ENCODE measurements at regions not wholly inside any gene's neighbourhood (a gene's known extent, or its start where the extent isn't known, plus 50 kb on each side); places are given as distances from the start of the nearest gene placed in this dataset.
A peak's percentile ranks its signal among the peaks of the same experiment; 100 is the strongest.

GRCh38 chr12:76259106-76259505, 89.1 kb downstream of the BBS10 start:
- peak; percentile 39 for DNase-seq (ENCODE audit: low read depth)
- TF ChIP-seq CTCF (conservative IDR thresholded peaks at IDR 0.05; ENCODE audit: control insufficient read depth, insufficient read depth, low read depth, low read length) = no peak
- H3K4me3 ChIP-seq (ENCODE audit: control insufficient read depth, low read depth, low read length) = no peak overlapping the region

GRCh38 chr12:76256904-76257303, 91.3 kb downstream of the BBS10 start:
- no peak for DNase-seq (ENCODE audit: low read depth)
- H3K4me3 ChIP-seq (ENCODE audit: control insufficient read depth, low read depth, low read length) = no peak overlapping the region
- TF ChIP-seq CTCF (conservative IDR thresholded peaks at IDR 0.05; ENCODE audit: control insufficient read depth, insufficient read depth, low read depth, low read length) = no peak

GRCh38 chr12:76256321-76256720, 91.9 kb downstream of the BBS10 start:
- no peak for DNase-seq (ENCODE audit: low read depth)
- TF ChIP-seq CTCF (conservative IDR thresholded peaks at IDR 0.05; ENCODE audit: control insufficient read depth, insufficient read depth, low read depth, low read length) = no peak
- H3K4me3 ChIP-seq (ENCODE audit: control insufficient read depth, low read depth, low read length) = no peak overlapping the region

- TF ChIP-seq CTCF (conservative IDR thresholded peaks at IDR 0.05; ENCODE audit: control insufficient read depth, insufficient read depth, low read depth, low read length) = no peak
- DNase-seq (ENCODE audit: low read depth) = peak; percentile 61
- no peak overlapping the region for H3K4me3 ChIP-seq (ENCODE audit: control insufficient read depth, low read depth, low read length)
Measured at GRCh38 chr12:76255692-76256091, 92.5 kb downstream of the BBS10 start.

- no peak overlapping the region for H3K4me3 ChIP-seq (ENCODE audit: control insufficient read depth, low read depth, low read length)
- no peak for TF ChIP-seq CTCF (conservative IDR thresholded peaks at IDR 0.05; ENCODE audit: control insufficient read depth, insufficient read depth, low read depth, low read length)
- no peak for DNase-seq (ENCODE audit: low read depth)
Measured at GRCh38 chr12:76255281-76255680, 92.9 kb downstream of the BBS10 start.

GRCh38 chr12:76252031-76252430, 96.2 kb downstream of the BBS10 start:
- TF ChIP-seq CTCF (conservative IDR thresholded peaks at IDR 0.05; ENCODE audit: control insufficient read depth, insufficient read depth, low read depth, low read length) = no peak
- DNase-seq (ENCODE audit: low read depth) = no peak
- no peak overlapping the region for H3K4me3 ChIP-seq (ENCODE audit: control insufficient read depth, low read depth, low read length)

- no peak for TF ChIP-seq CTCF (conservative IDR thresholded peaks at IDR 0.05; ENCODE audit: control insufficient read depth, insufficient read depth, low read depth, low read length)
- DNase-seq (ENCODE audit: low read depth) = no peak
- H3K4me3 ChIP-seq (ENCODE audit: control insufficient read depth, low read depth, low read length) = no peak overlapping the region
Measured at GRCh38 chr12:76250256-76250655, 98.0 kb downstream of the BBS10 start.

Measured in fibroblast of mammary gland (primary cell).